Tibial nerve (tissue), 4 donors: ENCODE measurements at regions not wholly inside any gene's neighbourhood (a gene's known extent, or its start where the extent isn't known, plus 50 kb on each side); places are given as distances from the start of the nearest gene placed in this dataset.

Experiments
- DNase-seq, 2 donors: peaks; one replicate each; pipeline ENCODE4 v3.0.0-alpha.2; 2019; ENCODE audit warnings: low spot score in 2 of 2
- H3K27ac ChIP-seq, 4 donors: fragments of 200-600 bp; sonication (generic) in 3 of 4; one replicate each; pipeline ENCODE4 v1.5.1; 2017 to 2019; ENCODE audit warnings: mild to moderate bottlenecking in 1 of 4
- H3K27me3 ChIP-seq, 2 donors: fragments of 200-600 bp; sonication (generic) in 1 of 2; one replicate each; pipeline versions ENCODE4 v1.5.1 to v1.6.0; 2017 to 2019
- H3K36me3 ChIP-seq, 3 donors: fragments of 200-600 bp; sonication (generic); one replicate each; pipeline ENCODE4 v1.5.1; 2018 to 2019
- H3K4me1 ChIP-seq, 4 donors: fragments of 200-600 bp; sonication (generic) in 3 of 4; one replicate each; pipeline ENCODE4 v1.5.1; 2017 to 2019
- H3K4me3 ChIP-seq, 4 donors: fragments of 200-600 bp; sonication (generic) in 3 of 4; one replicate each; pipeline ENCODE4 v1.5.1; 2017 to 2019; ENCODE audit warnings: mild to moderate bottlenecking in 1 of 4, moderate library complexity in 1 of 4
- H3K9me3 ChIP-seq, 4 donors: fragments of 200-600 bp; sonication (generic) in 3 of 4; one replicate each; pipeline ENCODE4 v1.5.1; 2017 to 2019
- CTCF ChIP-seq, 5 experiments: fragments of 200-600 bp in 3 of 5; fragments of 450-650 bp in 2 of 5; sonication (generic) in 3 of 5; IDR thresholded peaks; one replicate each; pipeline ENCODE4 v1.5.1; 2016 to 2019; ENCODE audit warnings: antibody characterized with exemption in 5 of 5, mild to moderate bottlenecking in 3 of 5, moderate library complexity in 2 of 5
- EP300 ChIP-seq, 2 donors: sonication (generic); formaldehyde crosslinking; IDR thresholded peaks; one replicate each; pipeline ENCODE4 v1.6.1; 2017; ENCODE audit warnings: antibody characterized with exemption in 2 of 2, mild to moderate bottlenecking in 1 of 2
- POLR2A ChIP-seq, 2 donors: fragments of 450-650 bp; IDR thresholded peaks; one replicate each; pipeline ENCODE4 v1.6.1; 2017; ENCODE audit warnings: antibody characterized with exemption in 2 of 2, mild to moderate bottlenecking in 2 of 2, moderate library complexity in 2 of 2
- WGBS, 2 donors: methylation state at CpG; one replicate each; pipeline ENCODE4 v1.1.5; 2018; 5-methylcytosine and 5-hydroxymethylcytosine counted together

GRCh38 chr22:34526681-34527080 is 539.3 kb upstream of the ISX start:
- Histone ChIP-seq H3K9me3 (peaks cover 0 to 3% (median 0%) of the 10 kb centered on the region in 4 donors), H3K4me1 (no peaks in the 10 kb centered on the region), H3K4me3 (no peak overlapping the region), H3K27ac (no peak overlapping the region), H3K27me3 (no peaks in the 10 kb centered on the region), H3K36me3 (no peaks in the 10 kb centered on the region)
- TF ChIP-seq CTCF (IDR thresholded peaks at IDR 0.05), result no peak
- no peak for TF ChIP-seq EP300 (IDR thresholded peaks at IDR 0.05)
- no peak for TF ChIP-seq POLR2A (IDR thresholded peaks at IDR 0.05)
- DNase-seq, result no peak
- 90 to 91% methylated on average over 2 of the region's 2 CpGs for WGBS, 2 donors

GRCh38 chr22:34534101-34534500 is 531.9 kb upstream of the ISX start:
- Histone ChIP-seq H3K4me3 (no peak overlapping the region), H3K27me3 (no peaks in the 10 kb centered on the region), H3K27ac (no peak overlapping the region), H3K36me3 (no peaks in the 10 kb centered on the region), H3K9me3 (peaks cover 0 to 4% (median 0%) of the 10 kb centered on the region in 4 donors), H3K4me1 (no peaks in the 10 kb centered on the region)
- no peak for TF ChIP-seq CTCF (IDR thresholded peaks at IDR 0.05)
- TF ChIP-seq EP300 (IDR thresholded peaks at IDR 0.05), result no peak
- no peak for DNase-seq
- 29 to 43% methylated on average over 4 of the region's 4 CpGs for WGBS, 2 donors

- Histone ChIP-seq H3K4me3 (no peak overlapping the region), H3K36me3 (no peaks in the 10 kb centered on the region), H3K4me1 (no peaks in the 10 kb centered on the region), H3K9me3 (peaks cover 0 to 6% (median 0%) of the 10 kb centered on the region in 4 donors), H3K27ac (no peak overlapping the region), H3K27me3 (no peaks in the 10 kb centered on the region)
- TF ChIP-seq POLR2A (IDR thresholded peaks at IDR 0.05) (no peak), CTCF (IDR thresholded peaks at IDR 0.05) (no peak), EP300 (IDR thresholded peaks at IDR 0.05) (no peak)
- no peak for DNase-seq
- 78 to 84% methylated on average over 4 of the region's 4 CpGs for WGBS, 2 donors
Observed at GRCh38 chr22:34567367-34567766, 498.6 kb upstream of the ISX start.

GRCh38 chr22:34570408-34570807 is 495.6 kb upstream of the ISX start:
- H3K36me3 ChIP-seq, result no peaks in the 10 kb centered on the region
- H3K27me3 ChIP-seq, result no peaks in the 10 kb centered on the region
- no peaks in the 10 kb centered on the region for H3K4me1 ChIP-seq
- TF ChIP-seq POLR2A (IDR thresholded peaks at IDR 0.05) (no peak), EP300 (IDR thresholded peaks at IDR 0.05) (no peak), CTCF (IDR thresholded peaks at IDR 0.05) (no peak)
- WGBS, 2 donors, result 77 to 83% methylated on average over 3 of the region's 3 CpGs
- peaks cover 0 to 9% (median 0%) of the 10 kb centered on the region in 4 donors for H3K9me3 ChIP-seq
- no peak overlapping the region for H3K4me3 ChIP-seq
- DNase-seq, result no peak
- no peak overlapping the region for H3K27ac ChIP-seq

- peaks cover 0 to 13% (median 0%) of the 10 kb centered on the region in 4 donors for H3K9me3 ChIP-seq
- no peaks in the 10 kb centered on the region for H3K4me1 ChIP-seq
- H3K4me3 ChIP-seq, result no peak overlapping the region
- no peaks in the 10 kb centered on the region for H3K36me3 ChIP-seq
- H3K27ac ChIP-seq, result no peak overlapping the region
- WGBS, 2 donors, result 93 to 96% methylated on average over 2 of the region's 2 CpGs
- no peak for DNase-seq
- TF ChIP-seq EP300 (IDR thresholded peaks at IDR 0.05), result no peak
- no peak for TF ChIP-seq POLR2A (IDR thresholded peaks at IDR 0.05)
- TF ChIP-seq CTCF (IDR thresholded peaks at IDR 0.05), result no peak
- H3K27me3 ChIP-seq, result no peaks in the 10 kb centered on the region
Observed at GRCh38 chr22:34579519-34579918, 486.4 kb upstream of the ISX start.
